ENCODE measurements at regions not wholly inside any gene's neighbourhood (a gene's known extent, or its start where the extent isn't known, plus 50 kb on each side); places are given as distances from the start of the nearest gene placed in this dataset.

DNA sequence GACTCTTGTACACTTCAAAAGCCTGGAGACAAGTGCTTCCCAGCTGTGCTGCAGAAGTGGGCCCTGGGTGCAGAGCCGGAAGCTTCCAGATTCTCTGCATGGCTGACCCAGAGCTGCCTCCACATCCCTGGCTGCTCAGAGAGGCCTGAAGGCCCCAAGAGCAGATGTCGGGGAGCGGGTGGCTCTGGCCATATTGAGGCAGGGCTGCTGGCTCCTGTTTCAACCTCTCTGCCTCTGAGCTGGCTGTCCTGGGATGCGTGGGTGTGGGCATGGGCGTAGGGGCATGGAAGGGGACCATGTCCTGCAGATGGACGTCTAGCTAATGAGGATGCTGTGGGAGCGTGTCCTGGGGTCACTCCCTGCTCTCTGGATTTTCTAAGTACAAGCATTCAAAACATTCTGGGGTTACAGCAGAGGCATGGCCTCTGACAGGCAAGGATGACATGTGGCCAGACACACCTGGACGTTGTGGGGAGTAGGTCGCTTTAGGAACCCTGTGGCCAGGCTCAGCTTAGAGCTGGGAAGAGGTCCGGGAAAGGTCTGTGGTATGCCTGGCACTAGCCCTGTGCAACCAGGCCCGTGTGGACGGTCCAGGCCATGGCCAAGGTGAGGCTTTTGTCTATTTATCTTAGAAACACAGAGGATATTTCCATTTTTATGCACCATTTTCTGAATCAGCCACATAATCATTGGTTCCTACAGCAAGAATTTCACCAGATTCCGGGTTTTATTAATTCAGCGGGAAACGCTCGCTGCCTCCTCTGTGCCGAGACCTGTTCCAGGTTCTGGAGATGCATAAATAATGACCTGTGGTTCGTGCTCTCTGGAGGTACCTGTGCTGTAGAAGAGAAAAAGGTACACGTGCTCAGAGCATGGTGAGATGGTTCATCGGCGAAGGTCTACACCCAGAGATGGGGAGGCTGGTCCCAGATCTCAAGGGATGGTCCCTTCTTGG lies 361.1 kb downstream of the GLRX3 start:
- H3K27ac ChIP-seq: no peak overlapping the region
- ATAC-seq: no peak
- ChIA-PET CTCF (no interaction called here), POLR2A (no interaction called here)
- 6% methylated on average over 15 of the region's 21 CpGs for WGBS (ENCODE audit: missing lambda C conversion rate)
- TF ChIP-seq FOSB (CRISPR knock-in tag; IDR thresholded peaks at IDR 0.05): no peak
- no peak for TF ChIP-seq KDM5A (IDR thresholded peaks at IDR 0.05)
- no peak for TF ChIP-seq MAFK (IDR thresholded peaks at IDR 0.05; ENCODE audit: partially characterized antibody)
- TF ChIP-seq POLR2AphosphoS2 (conservative IDR thresholded peaks at IDR 0.05; ENCODE audit: low read length): no peak
- no peak for TF ChIP-seq CHD2 (IDR thresholded peaks at IDR 0.05; ENCODE audit: low read length, partially characterized antibody)
- no peak for TF ChIP-seq NFE2L2 (conservative IDR thresholded peaks at IDR 0.05; ENCODE audit: low read length)
- no peak for TF ChIP-seq JUNB (IDR thresholded peaks at IDR 0.05)
- no peak for TF ChIP-seq RFX5 (IDR thresholded peaks at IDR 0.05)
- no peak for TF ChIP-seq CHD4 (IDR thresholded peaks at IDR 0.05; ENCODE audit: borderline replicate concordance)
- TF ChIP-seq RNF2 (IDR thresholded peaks at IDR 0.05; ENCODE audit: borderline replicate concordance, low read depth): no peak
- TF ChIP-seq, protein P1, sequence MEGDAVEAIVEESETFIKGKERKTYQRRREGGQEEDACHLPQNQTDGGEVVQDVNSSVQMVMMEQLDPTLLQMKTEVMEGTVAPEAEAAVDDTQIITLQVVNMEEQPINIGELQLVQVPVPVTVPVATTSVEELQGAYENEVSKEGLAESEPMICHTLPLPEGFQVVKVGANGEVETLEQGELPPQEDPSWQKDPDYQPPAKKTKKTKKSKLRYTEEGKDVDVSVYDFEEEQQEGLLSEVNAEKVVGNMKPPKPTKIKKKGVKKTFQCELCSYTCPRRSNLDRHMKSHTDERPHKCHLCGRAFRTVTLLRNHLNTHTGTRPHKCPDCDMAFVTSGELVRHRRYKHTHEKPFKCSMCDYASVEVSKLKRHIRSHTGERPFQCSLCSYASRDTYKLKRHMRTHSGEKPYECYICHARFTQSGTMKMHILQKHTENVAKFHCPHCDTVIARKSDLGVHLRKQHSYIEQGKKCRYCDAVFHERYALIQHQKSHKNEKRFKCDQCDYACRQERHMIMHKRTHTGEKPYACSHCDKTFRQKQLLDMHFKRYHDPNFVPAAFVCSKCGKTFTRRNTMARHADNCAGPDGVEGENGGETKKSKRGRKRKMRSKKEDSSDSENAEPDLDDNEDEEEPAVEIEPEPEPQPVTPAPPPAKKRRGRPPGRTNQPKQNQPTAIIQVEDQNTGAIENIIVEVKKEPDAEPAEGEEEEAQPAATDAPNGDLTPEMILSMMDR (IDR thresholded peaks at IDR 0.05): no peak
- TF ChIP-seq POLR2A (IDR thresholded peaks at IDR 0.05; ENCODE audit: low read length): no peak
- no peak for TF ChIP-seq TP53 (CRISPR knock-in tag; IDR thresholded peaks at IDR 0.05)
- TF ChIP-seq, protein P2, sequence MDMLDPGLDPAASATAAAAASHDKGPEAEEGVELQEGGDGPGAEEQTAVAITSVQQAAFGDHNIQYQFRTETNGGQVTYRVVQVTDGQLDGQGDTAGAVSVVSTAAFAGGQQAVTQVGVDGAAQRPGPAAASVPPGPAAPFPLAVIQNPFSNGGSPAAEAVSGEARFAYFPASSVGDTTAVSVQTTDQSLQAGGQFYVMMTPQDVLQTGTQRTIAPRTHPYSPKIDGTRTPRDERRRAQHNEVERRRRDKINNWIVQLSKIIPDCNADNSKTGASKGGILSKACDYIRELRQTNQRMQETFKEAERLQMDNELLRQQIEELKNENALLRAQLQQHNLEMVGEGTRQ (IDR thresholded peaks at IDR 0.05): no peak
- no peak for TF ChIP-seq HES2 (IDR thresholded peaks at IDR 0.05)
- no peak for TF ChIP-seq MAZ (IDR thresholded peaks at IDR 0.05; ENCODE audit: borderline replicate concordance, low read depth, low read length)
- TF ChIP-seq HOXB13 (CRISPR knock-in tag; IDR thresholded peaks at IDR 0.05; ENCODE audit: low read depth): no peak
- no peak for TF ChIP-seq HOXA7 (CRISPR knock-in tag; IDR thresholded peaks at IDR 0.05)
- no peaks in the 10 kb centered on the region for H3K4me1 ChIP-seq
- H3K9me3 ChIP-seq: no peaks in the 10 kb centered on the region; the same call in 2 of the 3 replicates
- DNase-seq (ENCODE audit: low read depth in 1 of 2, low spot score in 1 of 2): no peak
- no peak overlapping the region for H3K4me2 ChIP-seq
- H3K4me3 ChIP-seq: no peak overlapping the region
- no peak for FAIRE-seq

GRCh38 chr10:130498042-130498441 lies 361.9 kb downstream of the GLRX3 start:
- DNase-seq (ENCODE audit: low read depth in 1 of 2, low spot score in 1 of 2) (no peak), FAIRE-seq (no peak), ATAC-seq (no peak)
- H3K27ac ChIP-seq: no peak overlapping the region
- no peak overlapping the region for H3K4me2 ChIP-seq
- H3K9me3 ChIP-seq: no peaks in the 10 kb centered on the region
- 19% methylated on average over 3 of the region's 7 CpGs for WGBS (ENCODE audit: missing lambda C conversion rate)
- no peaks in the 10 kb centered on the region for H3K4me1 ChIP-seq
- ChIA-PET POLR2A (no interaction called here), CTCF (no interaction called here)
- TF ChIP-seq REST (IDR thresholded peaks at IDR 0.05): no peak
- no peak for TF ChIP-seq HES2 (IDR thresholded peaks at IDR 0.05)
- TF ChIP-seq MAFK (IDR thresholded peaks at IDR 0.05; ENCODE audit: partially characterized antibody): no peak
- no peak for TF ChIP-seq EP300 (IDR thresholded peaks at IDR 0.05)
- TF ChIP-seq MAX (IDR thresholded peaks at IDR 0.05): no peak
- no peak for TF ChIP-seq NPAS2 (CRISPR knock-in tag; IDR thresholded peaks at IDR 0.05; ENCODE audit: borderline replicate concordance)
- TF ChIP-seq CBX8 (IDR thresholded peaks at IDR 0.05): no peak
- TF ChIP-seq TP53 (CRISPR knock-in tag; IDR thresholded peaks at IDR 0.05): no peak
- TF ChIP-seq ZNF302 (CRISPR knock-in tag; IDR thresholded peaks at IDR 0.05): no peak
- no peak for TF ChIP-seq CHD2 (IDR thresholded peaks at IDR 0.05; ENCODE audit: low read length, partially characterized antibody)
- no peak for TF ChIP-seq POLR2A (IDR thresholded peaks at IDR 0.05; ENCODE audit: low read length)
- H3K4me3 ChIP-seq: no peak overlapping the region

Data from A549 (cell line).